GM13976 (cell line): ENCODE measurements at regions not wholly inside any gene's neighbourhood (a gene's known extent, or its start where the extent isn't known, plus 50 kb on each side); places are given as distances from the start of the nearest gene placed in this dataset.
"Not testable (repeated sequence)": the region's sequence is repeated elsewhere in the genome, so short reads cannot be mapped to it uniquely, and the experiment has no call there.

Source experiments
- DNase-seq: peaks from one replicate; pipeline ENCODE4 v3.0.0; 2012; ENCODE audit warnings: low spot score
- CTCF ChIP-seq: IDR thresholded peaks from 2 replicates; pipeline ENCODE4 v1.5.1; 2012; ENCODE audit warnings: borderline replicate concordance, mild to moderate bottlenecking; ENCODE audit not compliant: insufficient read depth; ENCODE audit errors: extremely low read depth, missing control alignments, control extremely low read depth
- in situ Hi-C: fragments of 300-500 bp; cut with MboI; formaldehyde crosslinking; loops from one replicate; pipeline ENCODE4 v1.12.0; 2022; ENCODE audit warnings: low sequenced_read_pairs, mixed read lengths, inconsistent platforms; ENCODE audit not compliant: unreplicated experiment

- DNase-seq: no peak
- in situ Hi-C loops: no loop called here
- no peak for TF ChIP-seq CTCF
Observed at GRCh38 chr5:113703266-113703665, 189.8 kb downstream of the YTHDC2 start.

GRCh38 chr5:113705657-113706056, 192.2 kb downstream of the YTHDC2 start:
- in situ Hi-C loops: no loop called here
- no peak for TF ChIP-seq CTCF
- no peak for DNase-seq

GRCh38 chr5:113713051-113713450, 199.6 kb downstream of the YTHDC2 start:
- DNase-seq: no peak
- no peak for TF ChIP-seq CTCF
- in situ Hi-C loops: no loop called here

GRCh38 chr5:113715921-113716320, 202.4 kb downstream of the YTHDC2 start:
- in situ Hi-C loops, DNase-seq: not testable (repeated sequence)

GRCh38 chr5:113719549-113719948, 206.1 kb downstream of the YTHDC2 start:
- in situ Hi-C loops: no loop called here
- no peak for DNase-seq
- no peak for TF ChIP-seq CTCF

GRCh38 chr5:113721171-113721570, 207.7 kb downstream of the YTHDC2 start:
- DNase-seq: no peak
- no peak for TF ChIP-seq CTCF
- in situ Hi-C loops: no loop called here

GRCh38 chr5:113723021-113723420, 209.5 kb downstream of the YTHDC2 start:
- no peak for DNase-seq
- no peak for TF ChIP-seq CTCF
- in situ Hi-C loops: no loop called here

- no peak for TF ChIP-seq CTCF
- DNase-seq: no peak
- in situ Hi-C loops: no loop called here
Observed at GRCh38 chr5:113735751-113736150, 222.3 kb downstream of the YTHDC2 start.
